ENCODE measurements at regions not wholly inside any gene's neighbourhood (a gene's known extent, or its start where the extent isn't known, plus 50 kb on each side); places are given as distances from the start of the nearest gene placed in this dataset.
"Not testable (repeated sequence)": the region's sequence is repeated elsewhere in the genome, so short reads cannot be mapped to it uniquely, and the experiment has no call there.

DNA sequence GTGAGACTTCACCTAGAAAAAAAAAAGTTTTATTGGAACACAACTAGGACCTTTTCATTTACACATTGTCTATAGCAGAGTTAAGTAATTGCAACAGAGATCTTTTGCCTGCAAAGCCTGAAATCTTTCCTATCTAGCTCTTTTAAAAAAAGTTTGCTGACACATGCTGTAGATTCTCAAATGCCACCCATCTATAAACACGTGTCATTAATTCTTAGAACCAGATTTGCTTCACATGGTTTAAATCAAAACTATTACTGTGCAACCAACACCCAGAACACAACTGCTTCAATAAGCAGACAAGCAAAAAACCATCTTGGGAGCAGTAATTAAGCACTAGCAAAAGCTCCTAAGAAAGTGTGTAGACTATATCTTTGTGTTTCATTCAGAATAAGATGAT is 55.0 kb downstream of the OXSM start:
- Histone ChIP-seq H3K4me3 (no peak overlapping the region), H3K9me3 (no peaks in the 10 kb centered on the region), H3K27me3 (no peaks in the 10 kb centered on the region), H3K36me3 (no peaks in the 10 kb centered on the region), H3K27ac (no peak overlapping the region), H3K4me1 (no peaks in the 10 kb centered on the region)
- TF ChIP-seq, protein P1, sequence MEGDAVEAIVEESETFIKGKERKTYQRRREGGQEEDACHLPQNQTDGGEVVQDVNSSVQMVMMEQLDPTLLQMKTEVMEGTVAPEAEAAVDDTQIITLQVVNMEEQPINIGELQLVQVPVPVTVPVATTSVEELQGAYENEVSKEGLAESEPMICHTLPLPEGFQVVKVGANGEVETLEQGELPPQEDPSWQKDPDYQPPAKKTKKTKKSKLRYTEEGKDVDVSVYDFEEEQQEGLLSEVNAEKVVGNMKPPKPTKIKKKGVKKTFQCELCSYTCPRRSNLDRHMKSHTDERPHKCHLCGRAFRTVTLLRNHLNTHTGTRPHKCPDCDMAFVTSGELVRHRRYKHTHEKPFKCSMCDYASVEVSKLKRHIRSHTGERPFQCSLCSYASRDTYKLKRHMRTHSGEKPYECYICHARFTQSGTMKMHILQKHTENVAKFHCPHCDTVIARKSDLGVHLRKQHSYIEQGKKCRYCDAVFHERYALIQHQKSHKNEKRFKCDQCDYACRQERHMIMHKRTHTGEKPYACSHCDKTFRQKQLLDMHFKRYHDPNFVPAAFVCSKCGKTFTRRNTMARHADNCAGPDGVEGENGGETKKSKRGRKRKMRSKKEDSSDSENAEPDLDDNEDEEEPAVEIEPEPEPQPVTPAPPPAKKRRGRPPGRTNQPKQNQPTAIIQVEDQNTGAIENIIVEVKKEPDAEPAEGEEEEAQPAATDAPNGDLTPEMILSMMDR (IDR thresholded peaks at IDR 0.05) = no peak
- no peak for TF ChIP-seq POLR2AphosphoS5 (IDR thresholded peaks at IDR 0.05; ENCODE audit: insufficient read depth in 1 of 2, low read depth in 1 of 2)
- no peak for TF ChIP-seq POLR2A (IDR thresholded peaks at IDR 0.05)
- DNase-seq (ENCODE audit: extremely low spot score in 2 of 2) = no peak
- intact Hi-C loops (cut with DNase I) = no loop called here

DNA sequence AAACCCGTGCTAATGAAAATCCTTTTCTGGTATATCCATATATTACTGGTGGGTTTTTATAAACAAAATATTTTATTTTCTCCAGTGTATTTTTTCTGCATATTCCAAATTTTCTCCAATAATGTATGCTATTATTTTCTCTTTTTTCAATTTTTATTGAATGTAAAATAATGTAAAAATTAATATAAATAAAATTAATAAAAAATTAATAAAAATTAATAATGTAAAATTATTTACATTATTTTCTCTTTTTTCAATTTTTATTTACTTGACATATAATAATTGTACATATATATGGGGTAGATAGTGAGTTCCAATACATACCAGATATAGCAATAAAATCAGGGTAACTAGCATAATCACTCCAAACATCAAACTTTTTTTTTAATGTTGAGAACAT is 56.4 kb downstream of the OXSM start:
- H3K27me3 ChIP-seq = no peaks in the 10 kb centered on the region
- no peak overlapping the region for H3K27ac ChIP-seq
- intact Hi-C loops (cut with DNase I) = no loop called here
- H3K36me3 ChIP-seq = no peaks in the 10 kb centered on the region
- H3K4me1 ChIP-seq = no peaks in the 10 kb centered on the region
- DNase-seq (ENCODE audit: extremely low spot score in 2 of 2) = no peak
- no peaks in the 10 kb centered on the region for H3K9me3 ChIP-seq
- TF ChIP-seq, protein P1 (IDR thresholded peaks at IDR 0.05) = no peak
- TF ChIP-seq POLR2AphosphoS5 (IDR thresholded peaks at IDR 0.05; ENCODE audit: insufficient read depth in 1 of 2, low read depth in 1 of 2) (no peak), POLR2A (IDR thresholded peaks at IDR 0.05) (no peak)
- no peak overlapping the region for H3K4me3 ChIP-seq

DNA sequence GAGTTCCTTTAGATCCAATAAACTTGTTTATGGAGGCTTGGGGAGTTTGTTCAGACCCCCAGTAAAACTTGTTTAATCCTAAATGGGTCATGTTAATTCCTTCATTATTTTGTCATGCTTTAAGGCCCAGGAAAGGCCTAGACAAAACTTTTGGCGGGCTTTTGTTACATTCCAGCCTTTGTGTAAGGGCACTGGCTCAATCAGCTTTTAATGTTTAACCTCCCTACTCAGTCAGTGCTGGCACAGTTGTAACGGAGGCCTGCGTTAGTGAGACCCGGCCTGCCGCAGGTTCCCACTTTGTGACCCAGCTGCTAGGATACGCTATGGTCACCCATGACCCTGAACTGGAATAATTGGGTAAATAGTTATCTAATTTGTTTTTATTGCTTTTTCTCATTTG is 59.2 kb downstream of the OXSM start:
- no peak overlapping the region for H3K27ac ChIP-seq

DNA sequence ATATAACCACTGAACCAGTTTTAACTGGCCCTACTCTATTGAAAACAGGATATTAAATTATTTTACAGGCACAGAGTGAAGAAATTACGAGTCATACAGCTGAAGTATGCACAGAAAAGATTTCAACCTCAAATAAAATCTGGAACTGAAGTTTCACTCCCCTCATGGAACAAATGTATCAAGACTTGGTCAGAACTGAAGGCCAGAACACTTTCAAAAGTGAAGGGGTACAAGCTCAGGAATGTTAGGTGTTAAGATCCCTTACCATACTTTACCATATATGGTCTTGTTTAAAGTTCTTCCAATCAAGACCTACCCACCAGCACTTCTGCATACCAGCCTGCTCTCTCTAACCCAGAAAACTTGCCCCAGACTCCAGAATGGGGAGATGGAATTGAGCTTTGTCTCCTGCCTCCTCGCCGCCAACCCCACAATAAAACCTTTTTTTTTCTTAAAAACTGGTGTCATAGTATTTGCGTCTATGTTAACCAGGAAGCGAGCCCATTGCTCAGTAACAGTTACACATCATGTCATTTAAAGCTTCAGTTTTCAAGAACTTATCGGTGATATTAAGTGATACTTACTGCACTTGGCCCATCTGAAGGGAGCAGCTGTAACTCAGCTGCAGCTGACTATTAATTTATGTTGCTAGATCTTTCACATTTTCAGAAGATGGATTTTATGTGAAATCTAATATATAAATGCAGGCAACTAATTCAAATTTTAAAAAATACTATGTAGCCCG is 59.9 kb downstream of the OXSM start:
- no peak for DNase-seq (ENCODE audit: extremely low spot score in 2 of 2)

More for the DNA sequence above, 59.2 kb downstream of the OXSM start:
- no peak overlapping the region for H3K4me3 ChIP-seq
- intact Hi-C loops (cut with DNase I) = no loop called here
- TF ChIP-seq POLR2A (IDR thresholded peaks at IDR 0.05) = no peak
- no peak for TF ChIP-seq POLR2AphosphoS5 (IDR thresholded peaks at IDR 0.05; ENCODE audit: insufficient read depth in 1 of 2, low read depth in 1 of 2)
- TF ChIP-seq, protein P1 (IDR thresholded peaks at IDR 0.05) = no peak
- no peaks in the 10 kb centered on the region for H3K27me3 ChIP-seq
- no peak for DNase-seq (ENCODE audit: extremely low spot score in 2 of 2)
- no peaks in the 10 kb centered on the region for H3K4me1 ChIP-seq
- H3K36me3 ChIP-seq = no peaks in the 10 kb centered on the region
- H3K9me3 ChIP-seq = no peaks in the 10 kb centered on the region

GRCh38 chr3:25851693-25852259 is 61.9 kb downstream of the OXSM start:
- H3K27me3 ChIP-seq; H3K36me3 ChIP-seq; H3K4me3 ChIP-seq; DNase-seq (ENCODE audit: extremely low spot score in 2 of 2); H3K27ac ChIP-seq; H3K4me1 ChIP-seq; intact Hi-C loops (cut with DNase I); H3K9me3 ChIP-seq: not testable (repeated sequence)

More for the DNA sequence above, 59.9 kb downstream of the OXSM start:
- no peaks in the 10 kb centered on the region for H3K27me3 ChIP-seq
- H3K4me3 ChIP-seq = no peak overlapping the region
- intact Hi-C loops (cut with DNase I) = no loop called here
- H3K36me3 ChIP-seq = no peaks in the 10 kb centered on the region
- TF ChIP-seq POLR2AphosphoS5 (IDR thresholded peaks at IDR 0.05; ENCODE audit: insufficient read depth in 1 of 2, low read depth in 1 of 2) = no peak
- no peaks in the 10 kb centered on the region for H3K9me3 ChIP-seq
- H3K27ac ChIP-seq = no peak overlapping the region
- no peaks in the 10 kb centered on the region for H3K4me1 ChIP-seq

DNA sequence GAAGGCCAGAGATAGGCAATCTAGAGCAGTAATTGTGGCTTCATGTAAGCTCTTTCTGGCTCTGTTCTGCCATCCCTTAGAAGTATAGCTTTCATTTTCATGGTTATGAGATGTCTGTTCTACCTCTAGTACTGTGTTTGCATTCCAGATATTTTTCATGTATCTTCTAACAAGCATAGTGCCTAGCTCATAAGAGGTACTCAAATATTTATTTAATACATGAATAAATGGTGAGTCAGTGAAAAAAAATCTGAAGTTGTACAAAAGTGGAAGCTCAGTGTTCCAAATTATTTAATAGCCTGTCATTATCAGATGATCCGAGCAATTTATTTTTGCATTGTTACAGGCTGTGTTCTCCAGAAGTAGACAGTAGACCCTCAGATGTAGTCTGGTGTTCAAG is 64.3 kb downstream of the OXSM start:
- no peak overlapping the region for H3K27ac ChIP-seq
- intact Hi-C loops (cut with DNase I) = no loop called here
- no peak for TF ChIP-seq POLR2AphosphoS5 (IDR thresholded peaks at IDR 0.05; ENCODE audit: insufficient read depth in 1 of 2, low read depth in 1 of 2)
- TF ChIP-seq, protein P1 (IDR thresholded peaks at IDR 0.05) = no peak
- TF ChIP-seq POLR2A (IDR thresholded peaks at IDR 0.05) = no peak
- no peak for DNase-seq (ENCODE audit: extremely low spot score in 2 of 2)
- H3K4me3 ChIP-seq = no peak overlapping the region
- no peaks in the 10 kb centered on the region for H3K4me1 ChIP-seq
- H3K9me3 ChIP-seq = no peaks in the 10 kb centered on the region
- no peaks in the 10 kb centered on the region for H3K36me3 ChIP-seq
- H3K27me3 ChIP-seq = no peaks in the 10 kb centered on the region

Data from vagina (tissue), 2 donors.